OCI-M1 (cell line): ENCODE measurements at regions not wholly inside any gene's neighbourhood (a gene's known extent, or its start where the extent isn't known, plus 50 kb on each side); places are given as distances from the start of the nearest gene placed in this dataset.
"Not testable (repeated sequence)": the region's sequence is repeated elsewhere in the genome, so short reads cannot be mapped to it uniquely, and the experiment has no call there.

Source experiments
- DNase-seq: peaks from one replicate; lab custom pipeline; 2025; lab: John Stamatoyannopoulos, UW

- DNase-seq = no peak
Measured at GRCh38 chr6:167208819-167209576, 51.2 kb upstream of the GPR31 start.

- DNase-seq = no peak
Measured at GRCh38 chr6:167209577-167209975, 51.8 kb upstream of the GPR31 start.

- DNase-seq = no peak
Measured at GRCh38 chr6:167210375-167211294, 52.9 kb upstream of the GPR31 start.

GRCh38 chr6:167211295-167211648, 53.5 kb upstream of the GPR31 start:
- no peak for DNase-seq

- DNase-seq = no peak
Measured at GRCh38 chr6:167211881-167212712, 54.3 kb upstream of the GPR31 start.

GRCh38 chr6:167212713-167213005, 54.9 kb upstream of the GPR31 start:
- DNase-seq = no peak

GRCh38 chr6:167214206-167214605, 56.4 kb upstream of the GPR31 start:
- DNase-seq = no peak

GRCh38 chr6:167215429-167216250, 57.9 kb upstream of the GPR31 start:
- not testable (repeated sequence) for DNase-seq

- DNase-seq = not testable (repeated sequence)
Measured at GRCh38 chr6:167216390-167217050, 58.7 kb upstream of the GPR31 start.

- DNase-seq = not testable (repeated sequence)
Measured at GRCh38 chr6:167217073-167217472, 59.3 kb upstream of the GPR31 start.

- DNase-seq = peak; percentile 32
Measured at GRCh38 chr6:167217951-167218759, 60.4 kb upstream of the GPR31 start.

GRCh38 chr6:167219079-167219478, 61.3 kb upstream of the GPR31 start:
- DNase-seq = not testable (repeated sequence)

- no peak for DNase-seq
Measured at GRCh38 chr6:167219967-167220512, 62.3 kb upstream of the GPR31 start.

GRCh38 chr6:167221400-167222201, 63.8 kb upstream of the GPR31 start:
- DNase-seq = no peak

- DNase-seq = not testable (repeated sequence)
Measured at GRCh38 chr6:167225566-167226382, 65.3 kb upstream of the UNC93A start.

- no peak for DNase-seq
Measured at GRCh38 chr6:167226383-167226685, 64.8 kb upstream of the UNC93A start.

GRCh38 chr6:167226791-167227190, 64.3 kb upstream of the UNC93A start:
- DNase-seq = no peak

GRCh38 chr6:167227984-167228383, 63.1 kb upstream of the UNC93A start:
- DNase-seq = no peak
